ENCODE measurements at regions not wholly inside any gene's neighbourhood (a gene's known extent, or its start where the extent isn't known, plus 50 kb on each side); places are given as distances from the start of the nearest gene placed in this dataset.

DNA sequence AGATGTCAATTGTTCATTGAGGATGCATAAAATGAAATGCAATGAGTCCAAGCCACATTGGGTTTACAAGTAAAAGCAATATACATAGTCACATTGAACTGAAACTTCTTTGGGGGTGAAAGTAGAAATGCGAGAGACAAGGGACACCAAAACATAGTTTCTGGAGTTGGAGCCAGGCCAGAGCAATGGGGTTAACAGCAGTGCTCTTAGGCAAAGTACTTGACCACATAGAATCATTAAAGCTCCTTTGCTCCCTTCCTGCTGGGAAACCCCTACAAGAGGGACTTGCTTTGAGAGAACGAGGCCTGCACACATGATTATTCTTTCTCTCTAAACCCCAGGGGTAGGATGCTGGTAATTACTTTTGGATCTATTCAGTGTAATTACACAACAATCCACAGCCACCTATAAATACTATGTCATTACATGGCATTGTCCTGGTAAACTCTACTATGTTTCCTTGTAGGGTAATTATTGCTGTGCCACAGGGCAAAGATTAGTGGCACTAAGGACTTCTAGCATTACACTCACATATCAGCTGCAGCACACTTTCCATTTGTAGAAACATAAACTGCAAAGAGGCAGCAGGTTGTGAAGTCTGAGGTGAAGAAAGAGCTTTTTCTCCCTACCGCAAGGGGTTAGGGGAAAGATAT, 421.6 kb upstream of the PBX1 start:
- Histone ChIP-seq H3K4me3 (replicated peaks; ENCODE audit: insufficient read depth, low read length) (no peak overlapping the region), H3K27ac (replicated peaks) (no peak overlapping the region), H3K27me3 (ENCODE audit: insufficient read depth, poor library complexity, severe bottlenecking) (no peaks in the 10 kb centered on the region)
- TF ChIP-seq POLR2AphosphoS5 (IDR thresholded peaks at IDR 0.05; ENCODE audit: low read depth): no peak
- TF ChIP-seq, protein P1, sequence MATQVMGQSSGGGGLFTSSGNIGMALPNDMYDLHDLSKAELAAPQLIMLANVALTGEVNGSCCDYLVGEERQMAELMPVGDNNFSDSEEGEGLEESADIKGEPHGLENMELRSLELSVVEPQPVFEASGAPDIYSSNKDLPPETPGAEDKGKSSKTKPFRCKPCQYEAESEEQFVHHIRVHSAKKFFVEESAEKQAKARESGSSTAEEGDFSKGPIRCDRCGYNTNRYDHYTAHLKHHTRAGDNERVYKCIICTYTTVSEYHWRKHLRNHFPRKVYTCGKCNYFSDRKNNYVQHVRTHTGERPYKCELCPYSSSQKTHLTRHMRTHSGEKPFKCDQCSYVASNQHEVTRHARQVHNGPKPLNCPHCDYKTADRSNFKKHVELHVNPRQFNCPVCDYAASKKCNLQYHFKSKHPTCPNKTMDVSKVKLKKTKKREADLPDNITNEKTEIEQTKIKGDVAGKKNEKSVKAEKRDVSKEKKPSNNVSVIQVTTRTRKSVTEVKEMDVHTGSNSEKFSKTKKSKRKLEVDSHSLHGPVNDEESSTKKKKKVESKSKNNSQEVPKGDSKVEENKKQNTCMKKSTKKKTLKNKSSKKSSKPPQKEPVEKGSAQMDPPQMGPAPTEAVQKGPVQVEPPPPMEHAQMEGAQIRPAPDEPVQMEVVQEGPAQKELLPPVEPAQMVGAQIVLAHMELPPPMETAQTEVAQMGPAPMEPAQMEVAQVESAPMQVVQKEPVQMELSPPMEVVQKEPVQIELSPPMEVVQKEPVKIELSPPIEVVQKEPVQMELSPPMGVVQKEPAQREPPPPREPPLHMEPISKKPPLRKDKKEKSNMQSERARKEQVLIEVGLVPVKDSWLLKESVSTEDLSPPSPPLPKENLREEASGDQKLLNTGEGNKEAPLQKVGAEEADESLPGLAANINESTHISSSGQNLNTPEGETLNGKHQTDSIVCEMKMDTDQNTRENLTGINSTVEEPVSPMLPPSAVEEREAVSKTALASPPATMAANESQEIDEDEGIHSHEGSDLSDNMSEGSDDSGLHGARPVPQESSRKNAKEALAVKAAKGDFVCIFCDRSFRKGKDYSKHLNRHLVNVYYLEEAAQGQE (IDR thresholded peaks at IDR 0.05; ENCODE audit: insufficient replicate concordance, low read depth): no peak
- no peak for TF ChIP-seq GABPA (IDR thresholded peaks at IDR 0.05; ENCODE audit: low read depth)
- TF ChIP-seq SPI1 (IDR thresholded peaks at IDR 0.05; ENCODE audit: borderline replicate concordance, low read depth): no peak
- TF ChIP-seq, protein P2, sequence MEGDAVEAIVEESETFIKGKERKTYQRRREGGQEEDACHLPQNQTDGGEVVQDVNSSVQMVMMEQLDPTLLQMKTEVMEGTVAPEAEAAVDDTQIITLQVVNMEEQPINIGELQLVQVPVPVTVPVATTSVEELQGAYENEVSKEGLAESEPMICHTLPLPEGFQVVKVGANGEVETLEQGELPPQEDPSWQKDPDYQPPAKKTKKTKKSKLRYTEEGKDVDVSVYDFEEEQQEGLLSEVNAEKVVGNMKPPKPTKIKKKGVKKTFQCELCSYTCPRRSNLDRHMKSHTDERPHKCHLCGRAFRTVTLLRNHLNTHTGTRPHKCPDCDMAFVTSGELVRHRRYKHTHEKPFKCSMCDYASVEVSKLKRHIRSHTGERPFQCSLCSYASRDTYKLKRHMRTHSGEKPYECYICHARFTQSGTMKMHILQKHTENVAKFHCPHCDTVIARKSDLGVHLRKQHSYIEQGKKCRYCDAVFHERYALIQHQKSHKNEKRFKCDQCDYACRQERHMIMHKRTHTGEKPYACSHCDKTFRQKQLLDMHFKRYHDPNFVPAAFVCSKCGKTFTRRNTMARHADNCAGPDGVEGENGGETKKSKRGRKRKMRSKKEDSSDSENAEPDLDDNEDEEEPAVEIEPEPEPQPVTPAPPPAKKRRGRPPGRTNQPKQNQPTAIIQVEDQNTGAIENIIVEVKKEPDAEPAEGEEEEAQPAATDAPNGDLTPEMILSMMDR (IDR thresholded peaks at IDR 0.05; ENCODE audit: insufficient read depth, low read length): no peak
- DNase-seq (ENCODE audit: low read depth in 1 of 2, low spot score in 1 of 2): no peak

DNA sequence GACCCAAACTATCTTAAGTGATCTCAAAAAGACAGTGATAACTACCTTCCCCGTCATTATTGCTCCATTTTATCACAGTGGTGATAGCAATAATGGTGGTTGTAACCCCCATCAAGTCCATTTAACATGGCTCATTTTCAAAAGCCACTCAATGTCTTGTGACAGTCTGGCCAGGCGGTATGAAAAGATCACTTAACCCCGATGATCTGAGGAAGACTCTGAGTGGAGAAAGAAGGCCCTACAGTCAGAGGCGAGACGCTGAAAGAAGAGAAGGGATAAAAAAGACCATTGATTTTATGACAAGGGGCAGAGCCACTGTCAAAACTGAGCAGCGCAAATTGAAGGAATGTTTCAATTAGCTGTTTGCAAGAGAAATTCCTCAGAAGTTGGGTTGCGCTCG, 417.2 kb upstream of the PBX1 start:
- no peak for DNase-seq (ENCODE audit: low read depth in 1 of 2, low spot score in 1 of 2)
- no peak overlapping the region for H3K27ac ChIP-seq (replicated peaks)
- H3K27me3 ChIP-seq (ENCODE audit: insufficient read depth, poor library complexity, severe bottlenecking): no peaks in the 10 kb centered on the region
- no peak overlapping the region for H3K4me3 ChIP-seq (replicated peaks; ENCODE audit: insufficient read depth, low read length)
- TF ChIP-seq, protein P2 (IDR thresholded peaks at IDR 0.05; ENCODE audit: insufficient read depth, low read length): no peak
- TF ChIP-seq, protein P1 (IDR thresholded peaks at IDR 0.05; ENCODE audit: insufficient replicate concordance, low read depth): no peak
- no peak for TF ChIP-seq GABPA (IDR thresholded peaks at IDR 0.05; ENCODE audit: low read depth)
- TF ChIP-seq SPI1 (IDR thresholded peaks at IDR 0.05; ENCODE audit: borderline replicate concordance, low read depth): no peak
- no peak for TF ChIP-seq POLR2AphosphoS5 (IDR thresholded peaks at IDR 0.05; ENCODE audit: low read depth)

DNA sequence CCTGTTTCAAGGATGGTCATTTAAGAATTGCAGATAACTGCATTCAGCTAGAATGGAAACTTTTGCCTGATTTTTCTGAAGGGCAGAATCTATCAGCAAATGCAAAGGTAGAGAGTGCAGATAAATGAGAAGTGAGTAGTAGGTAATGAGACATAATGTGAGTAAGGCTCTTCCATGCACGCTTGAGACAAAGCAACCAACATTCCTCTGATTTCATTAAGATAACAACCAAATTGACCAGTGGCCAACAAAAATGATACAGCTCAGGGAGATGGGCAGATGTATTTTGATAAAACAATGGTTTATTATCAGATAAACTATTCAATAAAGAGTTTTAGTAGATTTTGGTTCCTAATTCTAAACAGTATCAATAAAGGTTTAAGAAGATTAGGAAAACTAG, 404.4 kb upstream of the PBX1 start:
- no peak overlapping the region for H3K4me3 ChIP-seq (replicated peaks; ENCODE audit: insufficient read depth, low read length)
- no peak overlapping the region for H3K27ac ChIP-seq (replicated peaks)
- no peak for DNase-seq (ENCODE audit: low read depth in 1 of 2, low spot score in 1 of 2)
- TF ChIP-seq, protein P1 (IDR thresholded peaks at IDR 0.05; ENCODE audit: insufficient replicate concordance, low read depth): no peak
- TF ChIP-seq POLR2AphosphoS5 (IDR thresholded peaks at IDR 0.05; ENCODE audit: low read depth) (no peak), SPI1 (IDR thresholded peaks at IDR 0.05; ENCODE audit: borderline replicate concordance, low read depth) (no peak), GABPA (IDR thresholded peaks at IDR 0.05; ENCODE audit: low read depth) (no peak)
- TF ChIP-seq, protein P2 (IDR thresholded peaks at IDR 0.05; ENCODE audit: insufficient read depth, low read length): no peak
- H3K27me3 ChIP-seq (ENCODE audit: insufficient read depth, poor library complexity, severe bottlenecking): no peaks in the 10 kb centered on the region

Measured in HL-60 (cell line).